OCI-LY1 (cell line): ENCODE measurements at regions not wholly inside any gene's neighbourhood (a gene's known extent, or its start where the extent isn't known, plus 50 kb on each side); places are given as distances from the start of the nearest gene placed in this dataset.

ENCODE experiments used
- EZH2 ChIP-seq: fragments of 200-600 bp; sonication (generic), shearing (Covaris generic); IDR thresholded peaks from 2 replicates; pipeline ENCODE4 v1.8.0; 2017; ENCODE audit warnings: borderline replicate concordance, mixed run types, mild to moderate bottlenecking, antibody characterized with exemption, low read length, moderate library complexity, mixed read lengths
- TF ChIP-seq, protein P1 (sequence below): fragments of 200-600 bp; sonication (generic), shearing (Covaris generic); IDR thresholded peaks from 2 replicates; pipeline ENCODE4 v1.5.1; 2017; ENCODE audit warnings: mild to moderate bottlenecking, antibody characterized with exemption, low read length, moderate library complexity, mixed read lengths

DNA sequence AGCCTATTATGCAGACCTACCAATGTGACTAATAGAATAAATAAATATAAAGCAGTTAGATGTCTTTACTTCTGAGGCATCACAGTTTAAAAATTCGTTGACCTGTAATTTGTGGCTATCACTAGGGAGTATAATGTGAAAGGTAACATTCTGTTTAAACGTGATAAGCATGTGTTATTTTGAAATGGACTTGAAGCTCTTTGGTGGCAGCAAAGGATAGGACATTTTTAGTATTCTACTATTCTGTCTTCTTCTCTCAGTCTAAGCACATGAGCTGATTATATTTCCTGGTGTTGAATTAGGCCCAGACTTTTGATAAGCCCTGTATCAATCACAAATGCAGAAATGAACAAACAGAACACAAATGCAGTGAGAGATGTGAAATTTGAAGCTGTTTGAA is 974.0 kb upstream of the CDH10 start:
- TF ChIP-seq, protein P1, sequence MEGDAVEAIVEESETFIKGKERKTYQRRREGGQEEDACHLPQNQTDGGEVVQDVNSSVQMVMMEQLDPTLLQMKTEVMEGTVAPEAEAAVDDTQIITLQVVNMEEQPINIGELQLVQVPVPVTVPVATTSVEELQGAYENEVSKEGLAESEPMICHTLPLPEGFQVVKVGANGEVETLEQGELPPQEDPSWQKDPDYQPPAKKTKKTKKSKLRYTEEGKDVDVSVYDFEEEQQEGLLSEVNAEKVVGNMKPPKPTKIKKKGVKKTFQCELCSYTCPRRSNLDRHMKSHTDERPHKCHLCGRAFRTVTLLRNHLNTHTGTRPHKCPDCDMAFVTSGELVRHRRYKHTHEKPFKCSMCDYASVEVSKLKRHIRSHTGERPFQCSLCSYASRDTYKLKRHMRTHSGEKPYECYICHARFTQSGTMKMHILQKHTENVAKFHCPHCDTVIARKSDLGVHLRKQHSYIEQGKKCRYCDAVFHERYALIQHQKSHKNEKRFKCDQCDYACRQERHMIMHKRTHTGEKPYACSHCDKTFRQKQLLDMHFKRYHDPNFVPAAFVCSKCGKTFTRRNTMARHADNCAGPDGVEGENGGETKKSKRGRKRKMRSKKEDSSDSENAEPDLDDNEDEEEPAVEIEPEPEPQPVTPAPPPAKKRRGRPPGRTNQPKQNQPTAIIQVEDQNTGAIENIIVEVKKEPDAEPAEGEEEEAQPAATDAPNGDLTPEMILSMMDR: no peak
- no peak for TF ChIP-seq EZH2
